ENCODE measurements at regions not wholly inside any gene's neighbourhood (a gene's known extent, or its start where the extent isn't known, plus 50 kb on each side); places are given as distances from the start of the nearest gene placed in this dataset.

DNA sequence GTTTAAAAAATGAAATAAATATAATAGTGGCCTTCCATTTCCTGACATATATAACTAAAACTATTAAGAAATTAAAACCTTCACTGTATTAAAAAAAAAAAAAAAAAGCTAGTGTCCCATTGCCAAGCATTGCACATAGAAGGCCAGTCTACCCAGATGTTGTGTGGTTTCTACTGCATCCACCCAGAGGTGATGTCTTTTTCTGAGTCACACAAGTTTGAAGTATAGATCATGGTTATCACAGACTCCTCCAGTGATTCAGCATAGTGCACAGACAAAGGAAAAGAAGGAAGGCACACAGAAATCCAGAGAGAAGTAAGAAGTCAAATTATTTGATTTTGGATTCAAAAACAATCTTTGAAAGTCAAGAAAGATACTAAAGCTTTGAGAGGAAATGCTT lies 429.0 kb downstream of the ETV1 start:
- intact Hi-C loops (cut with DNase I; ENCODE audit: low total_unique reads) = no loop called here
- no peak for DNase-seq
- no peaks in the 10 kb centered on the region for H3K9me3 ChIP-seq
- no peaks in the 10 kb centered on the region for H3K27me3 ChIP-seq
- H3K27ac ChIP-seq = no peak overlapping the region
- TF ChIP-seq POLR2A (IDR thresholded peaks at IDR 0.05) (no peak), POLR2AphosphoS5 (IDR thresholded peaks at IDR 0.05) (no peak), EP300 (IDR thresholded peaks at IDR 0.05) (no peak)
- TF ChIP-seq, protein P1, sequence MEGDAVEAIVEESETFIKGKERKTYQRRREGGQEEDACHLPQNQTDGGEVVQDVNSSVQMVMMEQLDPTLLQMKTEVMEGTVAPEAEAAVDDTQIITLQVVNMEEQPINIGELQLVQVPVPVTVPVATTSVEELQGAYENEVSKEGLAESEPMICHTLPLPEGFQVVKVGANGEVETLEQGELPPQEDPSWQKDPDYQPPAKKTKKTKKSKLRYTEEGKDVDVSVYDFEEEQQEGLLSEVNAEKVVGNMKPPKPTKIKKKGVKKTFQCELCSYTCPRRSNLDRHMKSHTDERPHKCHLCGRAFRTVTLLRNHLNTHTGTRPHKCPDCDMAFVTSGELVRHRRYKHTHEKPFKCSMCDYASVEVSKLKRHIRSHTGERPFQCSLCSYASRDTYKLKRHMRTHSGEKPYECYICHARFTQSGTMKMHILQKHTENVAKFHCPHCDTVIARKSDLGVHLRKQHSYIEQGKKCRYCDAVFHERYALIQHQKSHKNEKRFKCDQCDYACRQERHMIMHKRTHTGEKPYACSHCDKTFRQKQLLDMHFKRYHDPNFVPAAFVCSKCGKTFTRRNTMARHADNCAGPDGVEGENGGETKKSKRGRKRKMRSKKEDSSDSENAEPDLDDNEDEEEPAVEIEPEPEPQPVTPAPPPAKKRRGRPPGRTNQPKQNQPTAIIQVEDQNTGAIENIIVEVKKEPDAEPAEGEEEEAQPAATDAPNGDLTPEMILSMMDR (IDR thresholded peaks at IDR 0.05) = no peak
- H3K4me1 ChIP-seq = no peaks in the 10 kb centered on the region
- no peaks in the 10 kb centered on the region for H3K36me3 ChIP-seq
- H3K4me3 ChIP-seq = no peak overlapping the region

DNA sequence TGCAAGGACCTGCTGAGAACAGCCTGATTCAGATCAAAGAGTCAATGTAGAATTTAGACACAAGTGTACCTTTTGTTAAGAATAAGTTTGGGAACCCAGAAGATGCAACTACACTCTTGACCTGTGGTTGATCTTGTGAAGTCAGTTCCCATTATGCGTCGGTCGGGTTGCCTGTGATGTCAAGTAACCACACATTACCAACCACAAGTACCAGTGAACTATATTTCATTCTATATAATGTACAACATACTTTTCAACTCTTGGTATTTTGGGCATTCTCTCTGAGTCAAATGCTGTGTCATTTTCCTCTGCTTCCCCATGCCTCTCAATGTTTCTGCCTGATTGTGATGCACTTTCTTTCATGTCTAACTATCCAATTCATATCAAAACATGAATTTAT lies 426.2 kb downstream of the ETV1 start:
- Histone ChIP-seq H3K4me1 (no peaks in the 10 kb centered on the region), H3K9me3 (no peaks in the 10 kb centered on the region), H3K27ac (no peak overlapping the region), H3K36me3 (no peaks in the 10 kb centered on the region), H3K27me3 (no peaks in the 10 kb centered on the region), H3K4me3 (no peak overlapping the region)
- intact Hi-C loops (cut with DNase I; ENCODE audit: low total_unique reads) = no loop called here
- 79 to 93% (median 85%) methylated on average over 3 of the region's 3 CpGs for WGBS, 5 donors
- TF ChIP-seq, protein P1 (IDR thresholded peaks at IDR 0.05) = no peak
- no peak for TF ChIP-seq EP300 (IDR thresholded peaks at IDR 0.05)
- no peak for TF ChIP-seq POLR2AphosphoS5 (IDR thresholded peaks at IDR 0.05)
- DNase-seq = no peak

GRCh38 chr7:13563680-13564079 lies 425.8 kb downstream of the ETV1 start:
- intact Hi-C loops (cut with DNase I; ENCODE audit: low total_unique reads) = no loop called here
- no peaks in the 10 kb centered on the region for H3K9me3 ChIP-seq
- H3K4me1 ChIP-seq = no peaks in the 10 kb centered on the region
- H3K27ac ChIP-seq = no peak overlapping the region
- TF ChIP-seq POLR2A (IDR thresholded peaks at IDR 0.05) = no peak
- no peak for TF ChIP-seq EP300 (IDR thresholded peaks at IDR 0.05)
- TF ChIP-seq, protein P1 (IDR thresholded peaks at IDR 0.05) = no peak
- no peak for TF ChIP-seq POLR2AphosphoS5 (IDR thresholded peaks at IDR 0.05)
- no peaks in the 10 kb centered on the region for H3K36me3 ChIP-seq
- H3K27me3 ChIP-seq = no peaks in the 10 kb centered on the region
- no peak for DNase-seq
- H3K4me3 ChIP-seq = no peak overlapping the region
- WGBS, 5 donors = 85 to 89% (median 86%) methylated on average over 5 of the region's 5 CpGs

DNA sequence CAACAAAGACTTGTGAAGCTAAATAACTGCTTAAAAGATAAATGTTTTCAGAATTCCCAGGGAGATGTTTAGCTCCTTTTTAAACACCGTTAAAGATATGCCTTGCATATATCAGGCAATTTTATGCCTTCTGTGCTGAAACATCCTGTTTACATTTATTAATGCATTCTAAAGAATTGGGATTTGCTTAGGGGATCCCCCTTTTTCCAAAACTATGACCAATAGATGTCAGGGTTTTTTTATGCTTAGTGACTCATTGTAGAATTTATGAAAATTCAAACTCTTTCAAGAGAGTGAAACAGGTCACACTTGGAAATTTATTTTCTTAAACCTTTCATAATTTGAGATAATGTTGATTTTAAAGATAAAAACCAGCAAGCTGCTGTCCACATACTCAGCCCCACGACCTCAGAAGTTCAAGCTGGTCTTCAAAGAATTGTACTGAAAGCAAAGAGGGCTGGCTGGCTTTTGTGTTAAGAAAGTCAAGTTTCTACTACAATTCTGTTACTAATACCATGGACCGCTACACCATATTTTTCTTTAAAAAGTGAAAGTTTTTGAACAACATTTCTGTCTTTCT lies 411.8 kb downstream of the ETV1 start:
- Histone ChIP-seq H3K4me1 (no peaks in the 10 kb centered on the region), H3K27me3 (no peaks in the 10 kb centered on the region), H3K4me3 (no peak overlapping the region), H3K9me3 (no peaks in the 10 kb centered on the region), H3K27ac (no peak overlapping the region), H3K36me3 (no peaks in the 10 kb centered on the region)
- no peak for DNase-seq
- no peak for TF ChIP-seq EP300 (IDR thresholded peaks at IDR 0.05)
- TF ChIP-seq, protein P1 (IDR thresholded peaks at IDR 0.05) = no peak
- no peak for TF ChIP-seq POLR2A (IDR thresholded peaks at IDR 0.05)
- no peak for TF ChIP-seq POLR2AphosphoS5 (IDR thresholded peaks at IDR 0.05)
- 52 to 61% (median 56%) methylated on average over 3 of the region's 3 CpGs for WGBS, 5 donors
- intact Hi-C loops (cut with DNase I; ENCODE audit: low total_unique reads) = no loop called here

Data from stomach (tissue), 8 donors.